ENCODE measurements at regions not wholly inside any gene's neighbourhood (a gene's known extent, or its start where the extent isn't known, plus 50 kb on each side); places are given as distances from the start of the nearest gene placed in this dataset.

DNA sequence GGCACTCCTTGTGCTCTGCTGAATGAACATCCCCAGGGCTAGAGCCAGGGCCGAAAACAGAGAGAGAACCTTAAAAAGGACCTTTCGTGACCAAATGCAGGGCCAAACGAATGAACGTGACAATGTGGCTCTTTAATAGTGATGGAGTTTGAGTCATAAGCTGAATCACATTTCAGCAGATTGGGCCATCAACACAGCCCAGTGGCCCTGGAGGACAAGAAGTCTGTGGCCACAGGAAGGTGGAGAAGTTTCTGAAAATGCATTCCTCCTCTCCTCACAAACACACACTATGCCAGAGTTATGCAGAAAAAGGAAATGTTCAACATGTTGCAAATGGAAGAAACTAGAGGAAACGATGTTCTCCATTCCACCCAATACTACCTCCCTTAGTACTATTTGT is 415.8 kb downstream of the HRH4 start:
- intact Hi-C loops (cut with micrococcal nuclease): no loop called here

DNA sequence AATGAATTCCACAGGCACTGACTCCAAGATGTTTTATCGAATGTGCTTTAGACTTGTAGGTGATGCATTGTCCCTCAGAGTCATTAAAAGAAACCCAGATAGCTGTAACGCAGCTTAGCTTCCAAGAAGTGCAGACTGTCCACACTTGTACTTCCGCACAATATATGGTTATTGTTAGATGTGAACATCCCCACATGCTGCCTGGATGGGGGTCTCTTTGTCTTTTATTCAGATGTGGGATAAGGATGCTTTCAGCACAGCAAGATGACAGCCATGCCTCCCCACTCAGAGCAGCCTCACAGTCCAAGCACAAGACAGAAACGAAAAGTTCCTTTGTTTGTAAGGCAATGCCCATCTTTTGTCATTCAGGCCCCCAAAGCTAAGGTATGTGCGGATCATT is 416.6 kb downstream of the HRH4 start:
- intact Hi-C loops (cut with micrococcal nuclease): no loop called here

DNA sequence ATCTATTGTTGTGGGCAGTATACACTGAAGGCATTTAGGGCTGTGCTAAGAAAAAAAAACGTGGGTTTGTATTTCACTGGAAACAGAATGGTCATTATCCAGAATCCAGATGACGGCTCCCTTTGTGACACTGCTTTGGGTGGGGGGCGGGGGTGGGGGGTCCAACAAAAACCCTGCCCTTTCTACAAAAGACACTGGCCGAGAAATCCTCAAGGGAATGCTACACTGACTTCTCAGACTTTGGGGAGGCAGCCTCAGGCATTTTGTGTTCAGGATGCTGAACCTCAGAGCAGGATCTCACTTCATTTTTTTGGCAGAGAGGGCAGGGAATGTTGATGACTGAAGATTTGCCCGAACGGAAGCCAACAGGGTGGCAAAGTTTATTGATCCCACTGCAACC is 417.1 kb downstream of the HRH4 start:
- intact Hi-C loops (cut with micrococcal nuclease): no loop called here

- intact Hi-C loops (cut with micrococcal nuclease): no loop called here
These were observed 417.9 kb downstream of the HRH4 start for GRCh38 chr18:24878289-24878688.

DNA sequence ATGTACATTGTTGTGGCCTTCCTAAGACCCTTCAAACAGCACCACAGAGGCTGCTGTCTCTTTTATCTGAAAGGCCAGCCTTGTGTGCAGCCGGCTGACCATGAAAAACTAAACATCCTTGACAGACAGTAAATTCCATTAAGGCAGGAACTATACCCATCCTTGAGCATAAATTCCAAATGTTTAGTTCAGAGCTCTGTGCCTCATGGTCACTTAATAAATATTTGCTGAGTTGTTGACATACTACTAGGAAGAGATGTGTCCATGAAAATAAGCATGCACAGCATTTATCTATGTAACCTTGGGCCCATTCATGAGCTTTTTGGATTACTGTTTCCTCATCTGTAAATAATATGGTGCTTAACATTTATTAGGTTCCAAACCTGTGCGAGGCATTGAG is 424.8 kb downstream of the HRH4 start:
- intact Hi-C loops (cut with micrococcal nuclease): no loop called here

DNA sequence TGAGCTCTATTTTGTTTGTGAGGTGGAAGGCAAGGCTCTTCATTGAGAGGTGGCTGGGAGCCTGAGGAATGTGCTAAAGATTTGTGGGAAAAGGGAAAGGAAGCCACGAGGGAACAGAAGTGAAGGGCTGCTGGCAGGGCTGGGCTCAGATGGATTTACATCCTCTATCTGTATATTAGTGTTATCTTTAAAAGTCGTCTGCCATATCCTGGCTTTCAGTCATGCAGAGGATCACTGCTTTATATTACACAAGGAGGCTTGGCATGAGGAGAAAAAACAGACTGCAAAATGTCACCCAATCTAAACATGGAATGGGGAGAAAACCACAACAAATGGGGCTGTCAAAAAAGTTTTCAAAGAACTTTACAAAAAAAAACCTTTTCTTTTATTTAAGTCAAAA is 434.4 kb downstream of the HRH4 start:
- intact Hi-C loops (cut with micrococcal nuclease): no loop called here

DNA sequence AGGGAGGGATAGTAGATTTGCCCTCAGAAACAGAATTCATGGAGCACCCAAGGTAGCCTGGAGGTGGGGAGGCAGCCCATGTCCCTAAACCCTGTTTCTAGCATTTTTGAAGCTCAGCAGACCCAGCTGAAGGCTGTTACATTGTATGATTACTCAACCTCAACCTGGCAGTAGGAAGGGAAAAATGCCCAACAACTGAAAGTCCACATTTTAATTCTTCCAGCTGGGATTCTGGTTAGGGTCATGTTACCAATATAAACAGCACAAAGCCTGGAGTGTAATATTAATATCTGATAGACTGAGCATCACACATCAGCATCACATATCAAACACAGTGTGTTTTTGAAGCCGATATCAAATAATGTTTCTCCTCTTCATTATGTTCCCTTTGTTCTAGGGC is 437.0 kb downstream of the HRH4 start:
- intact Hi-C loops (cut with micrococcal nuclease): no loop called here

GRCh38 chr18:24910221-24910620 is 441.7 kb downstream of the ZNF521 start:
- intact Hi-C loops (cut with micrococcal nuclease): no loop called here

- intact Hi-C loops (cut with micrococcal nuclease): no loop called here
These were observed 438.3 kb downstream of the ZNF521 start for GRCh38 chr18:24913507-24914170.

DNA sequence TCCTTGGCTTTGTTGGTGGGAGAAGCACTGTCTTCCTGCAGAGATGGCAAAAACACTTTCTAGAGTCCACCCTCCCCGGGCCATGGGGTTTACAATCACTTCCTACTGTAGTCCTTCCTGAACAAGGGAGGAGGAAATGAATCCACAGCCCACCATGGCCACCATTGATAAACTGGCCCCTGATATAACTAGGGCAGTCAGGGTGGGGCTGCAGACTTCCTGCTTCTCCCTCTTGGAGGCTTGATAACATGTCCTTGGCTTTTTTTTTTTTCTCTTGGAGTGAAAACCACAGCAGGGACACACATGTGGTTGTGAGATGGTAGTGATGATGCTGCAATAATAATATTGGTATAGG is 437.8 kb downstream of the ZNF521 start:
- intact Hi-C loops (cut with micrococcal nuclease): no loop called here

GRCh38 chr18:24914685-24915084 is 437.3 kb downstream of the ZNF521 start:
- intact Hi-C loops (cut with micrococcal nuclease): no loop called here

- intact Hi-C loops (cut with micrococcal nuclease): no loop called here
These were observed 436.4 kb downstream of the ZNF521 start for GRCh38 chr18:24915547-24915946.

- intact Hi-C loops (cut with micrococcal nuclease): no loop called here
These were observed 434.2 kb downstream of the ZNF521 start for GRCh38 chr18:24917767-24918166.

GRCh38 chr18:24918257-24918656 is 433.7 kb downstream of the ZNF521 start:
- intact Hi-C loops (cut with micrococcal nuclease): no loop called here

- intact Hi-C loops (cut with micrococcal nuclease): no loop called here
These were observed 432.7 kb downstream of the ZNF521 start for GRCh38 chr18:24919181-24919797.

GRCh38 chr18:24922491-24922890 is 429.5 kb downstream of the ZNF521 start:
- intact Hi-C loops (cut with micrococcal nuclease): no loop called here

- intact Hi-C loops (cut with micrococcal nuclease): no loop called here
These were observed 428.8 kb downstream of the ZNF521 start for GRCh38 chr18:24923138-24923537.

DNA sequence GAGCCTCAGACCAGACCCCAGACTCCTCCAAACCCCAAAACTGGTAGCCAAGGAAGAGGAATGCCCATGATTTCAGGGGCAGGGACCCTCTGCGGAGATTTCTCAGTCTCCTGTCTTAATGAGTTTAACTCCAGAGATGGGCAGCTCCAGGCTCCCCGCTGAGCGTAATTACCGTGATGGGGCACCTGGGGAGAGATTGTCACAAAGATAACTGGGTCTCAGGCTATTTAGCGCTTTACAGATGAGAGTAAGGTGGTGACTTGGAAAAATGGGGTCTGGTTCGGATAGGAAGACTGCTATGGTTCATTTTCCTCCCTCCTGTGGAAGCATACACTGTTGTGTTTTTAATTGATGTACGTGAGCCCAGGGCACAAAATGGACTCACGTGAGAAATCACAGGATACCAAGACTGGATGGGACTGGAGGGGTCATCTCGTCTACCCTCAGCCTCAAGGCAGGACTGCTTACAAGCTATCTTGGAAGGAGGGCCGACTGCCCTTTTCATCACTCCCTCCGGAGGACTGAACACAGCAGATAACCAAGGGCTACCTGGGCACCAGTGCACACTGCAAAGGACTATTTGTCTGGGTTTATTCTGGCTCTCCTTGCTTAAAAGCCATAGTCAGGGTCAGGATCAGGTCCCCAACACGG is 427.8 kb downstream of the ZNF521 start:
- intact Hi-C loops (cut with micrococcal nuclease): no loop called here

DNA sequence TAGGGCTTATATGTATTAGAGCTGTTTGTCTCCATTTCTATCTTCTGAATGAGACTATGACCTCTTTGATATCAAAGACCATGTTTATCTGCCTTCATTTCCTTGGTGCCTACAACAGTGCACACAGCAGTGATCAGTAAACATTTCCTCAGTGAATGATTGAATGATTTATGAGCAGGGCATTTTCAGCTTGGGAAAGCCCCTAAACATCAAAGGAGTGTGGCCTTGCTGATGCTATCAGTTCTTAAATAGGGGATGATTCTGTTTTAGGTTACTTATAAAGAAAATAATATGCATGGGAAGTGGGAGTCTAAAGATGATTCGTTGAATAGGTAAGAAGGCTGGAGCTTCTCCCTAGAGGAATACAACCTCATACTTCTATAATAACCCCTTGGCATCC is 425.3 kb downstream of the ZNF521 start:
- intact Hi-C loops (cut with micrococcal nuclease): no loop called here

- intact Hi-C loops (cut with micrococcal nuclease): no loop called here
These were observed 423.6 kb downstream of the ZNF521 start for GRCh38 chr18:24928301-24928878.

DNA sequence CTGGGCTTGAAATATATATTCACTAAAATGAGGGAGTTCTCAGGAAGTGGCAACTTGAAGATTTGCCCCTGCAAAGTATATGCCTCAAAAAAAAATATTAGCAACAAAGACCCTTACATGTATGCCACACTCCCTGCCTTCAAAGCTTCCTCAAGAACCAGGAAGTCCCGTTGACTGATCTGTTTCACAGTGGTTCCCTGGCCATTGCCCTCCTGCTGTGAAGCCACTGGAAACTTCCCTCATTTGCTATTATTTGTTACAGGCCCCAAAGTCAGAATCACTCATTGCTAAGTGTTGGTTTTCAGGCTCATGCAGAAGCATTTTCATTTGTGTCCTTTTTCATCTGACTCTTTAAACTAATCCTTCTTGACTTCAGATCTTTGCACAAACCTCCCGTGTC is 421.5 kb downstream of the ZNF521 start:
- intact Hi-C loops (cut with micrococcal nuclease): no loop called here

GRCh38 chr18:24930971-24931370 is 421.0 kb downstream of the ZNF521 start:
- intact Hi-C loops (cut with micrococcal nuclease): no loop called here

DNA sequence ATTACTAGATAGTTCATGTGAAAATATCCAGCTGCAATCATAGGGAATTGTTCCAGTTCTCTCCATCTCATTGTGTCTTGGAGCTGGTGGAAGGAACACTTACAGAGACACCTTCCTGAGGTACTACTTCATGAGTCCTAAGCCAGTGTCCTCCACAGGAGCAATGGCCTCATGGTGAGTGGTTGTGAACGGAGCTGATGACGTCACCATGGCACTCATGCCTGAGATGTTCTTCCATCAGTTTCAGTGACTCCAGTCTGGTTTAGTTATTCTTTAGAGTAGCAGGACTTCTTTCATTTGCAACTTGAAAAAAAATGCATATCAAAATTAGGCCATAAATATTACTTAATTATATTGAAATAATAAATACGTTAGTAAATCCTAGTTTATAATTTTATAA is 418.6 kb downstream of the ZNF521 start:
- intact Hi-C loops (cut with micrococcal nuclease): no loop called here
